HepG2 (cell line): ENCODE measurements at regions not wholly inside any gene's neighbourhood (a gene's known extent, or its start where the extent isn't known, plus 50 kb on each side); places are given as distances from the start of the nearest gene placed in this dataset.

ENCODE experiments used
- KDM4B ChIP-seq: sonication (generic); formaldehyde crosslinking; IDR thresholded peaks from 2 replicates; pipeline ENCODE4 v1.4.0; 2020; ENCODE audit warnings: missing genetic modification reagents
- SIN3B ChIP-seq: fragments of 150-350 bp; IDR thresholded peaks from 2 replicates; pipeline ENCODE4 v1.6.1; 2014; ENCODE audit warnings: low read length
- ZBTB38 ChIP-seq: sonication (generic); formaldehyde crosslinking; IDR thresholded peaks from 2 replicates; pipeline ENCODE4 v1.5.1; 2020; ENCODE audit warnings: mild to moderate bottlenecking, missing genetic modification reagents
- ZFP1 ChIP-seq: IDR thresholded peaks from 2 replicates; pipeline ENCODE4 v1.6.1; 2016
- ZNF180 ChIP-seq: sonication (generic); formaldehyde crosslinking; IDR thresholded peaks from 2 replicates; pipeline ENCODE4 v1.4.0; 2020; ENCODE audit warnings: low read depth, missing genetic modification reagents, borderline replicate concordance
- ZNF251 ChIP-seq: sonication (generic); formaldehyde crosslinking; IDR thresholded peaks from 2 replicates; pipeline ENCODE4 v1.9.0; 2021; ENCODE audit warnings: mild to moderate bottlenecking, missing genetic modification reagents
- ZNF264 ChIP-seq: sonication (generic); formaldehyde crosslinking; IDR thresholded peaks from 2 replicates; pipeline ENCODE4 v1.4.0; 2020; ENCODE audit warnings: missing genetic modification reagents
- ZNF281 ChIP-seq: sonication (generic); formaldehyde crosslinking; IDR thresholded peaks from 2 replicates; pipeline ENCODE4 v1.4.0; 2020; ENCODE audit warnings: missing genetic modification reagents, borderline replicate concordance
- ZNF629 ChIP-seq: sonication (generic); formaldehyde crosslinking; conservative IDR thresholded peaks from 2 replicates; pipeline ENCODE4 v1.5.0; 2020; ENCODE audit warnings: missing genetic modification reagents
- TF ChIP-seq, protein P1 (sequence below): sonication (generic); formaldehyde crosslinking; IDR thresholded peaks from 2 replicates; pipeline ENCODE4 v1.4.0; 2020; ENCODE audit warnings: missing genetic modification reagents

GRCh38 chr1:116832932-116833578 is 76.7 kb upstream of the PTGFRN start (continued):
- TF ChIP-seq ZBTB38 (CRISPR knock-in tag) (no peak), ZNF281 (CRISPR knock-in tag) (no peak), KDM4B (CRISPR knock-in tag) (no peak), ZFP1 (CRISPR knock-in tag) (no peak), SIN3B (no peak), ZNF251 (no peak), ZNF629 (CRISPR knock-in tag) (no peak), ZNF180 (CRISPR knock-in tag) (no peak), ZNF264 (CRISPR knock-in tag) (no peak)
- TF ChIP-seq, protein P1, sequence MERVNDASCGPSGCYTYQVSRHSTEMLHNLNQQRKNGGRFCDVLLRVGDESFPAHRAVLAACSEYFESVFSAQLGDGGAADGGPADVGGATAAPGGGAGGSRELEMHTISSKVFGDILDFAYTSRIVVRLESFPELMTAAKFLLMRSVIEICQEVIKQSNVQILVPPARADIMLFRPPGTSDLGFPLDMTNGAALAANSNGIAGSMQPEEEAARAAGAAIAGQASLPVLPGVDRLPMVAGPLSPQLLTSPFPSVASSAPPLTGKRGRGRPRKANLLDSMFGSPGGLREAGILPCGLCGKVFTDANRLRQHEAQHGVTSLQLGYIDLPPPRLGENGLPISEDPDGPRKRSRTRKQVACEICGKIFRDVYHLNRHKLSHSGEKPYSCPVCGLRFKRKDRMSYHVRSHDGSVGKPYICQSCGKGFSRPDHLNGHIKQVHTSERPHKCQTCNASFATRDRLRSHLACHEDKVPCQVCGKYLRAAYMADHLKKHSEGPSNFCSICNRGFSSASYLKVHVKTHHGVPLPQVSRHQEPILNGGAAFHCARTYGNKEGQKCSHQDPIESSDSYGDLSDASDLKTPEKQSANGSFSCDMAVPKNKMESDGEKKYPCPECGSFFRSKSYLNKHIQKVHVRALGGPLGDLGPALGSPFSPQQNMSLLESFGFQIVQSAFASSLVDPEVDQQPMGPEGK (CRISPR knock-in tag) = no peak
